Vagina (tissue), 2 donors: ENCODE measurements at regions not wholly inside any gene's neighbourhood (a gene's known extent, or its start where the extent isn't known, plus 50 kb on each side); places are given as distances from the start of the nearest gene placed in this dataset.

Experiments
- POLR2A ChIP-seq, 2 donors: fragments of 450-650 bp; IDR thresholded peaks; one replicate each; pipeline ENCODE4 v1.6.1; 2017; ENCODE audit warnings: antibody characterized with exemption in 2 of 2, mild to moderate bottlenecking in 2 of 2, moderate library complexity in 2 of 2
- TF ChIP-seq, protein P1 (sequence below), 3 experiments: fragments of 450-650 bp in 2 of 3; fragments of 200-600 bp in 1 of 3; sonication (generic) in 1 of 3; IDR thresholded peaks; one replicate each; pipeline ENCODE4 v1.5.1; 2017 to 2019; ENCODE audit warnings: antibody characterized with exemption in 3 of 3, mild to moderate bottlenecking in 2 of 3, moderate library complexity in 2 of 3

DNA sequence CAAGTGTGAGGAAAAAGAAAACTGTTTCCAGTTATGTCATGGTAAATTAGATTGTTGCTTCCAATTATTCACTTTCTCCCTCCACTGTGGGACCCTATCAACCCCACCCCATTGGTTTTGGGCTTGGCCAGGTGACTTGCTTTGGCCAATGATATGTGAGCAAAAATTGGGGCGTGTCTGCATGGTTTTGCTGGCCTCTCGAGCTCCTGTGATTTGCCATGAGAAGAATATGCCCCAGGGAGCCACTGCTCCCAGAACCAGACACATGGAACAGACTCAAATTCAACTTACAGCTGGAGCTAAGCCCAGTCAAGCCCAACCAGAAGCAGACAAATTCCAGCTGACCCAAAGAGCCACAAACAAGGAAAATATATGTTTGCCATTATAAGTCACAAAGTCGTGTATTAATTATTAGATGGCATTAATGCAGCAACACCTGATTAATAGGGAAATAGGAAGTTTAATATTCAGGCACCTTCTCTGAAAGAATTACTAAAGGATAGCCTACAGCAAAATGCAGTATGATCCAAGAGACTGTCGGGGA is 248.9 kb downstream of the ANAPC1 start:
- TF ChIP-seq, protein P1, sequence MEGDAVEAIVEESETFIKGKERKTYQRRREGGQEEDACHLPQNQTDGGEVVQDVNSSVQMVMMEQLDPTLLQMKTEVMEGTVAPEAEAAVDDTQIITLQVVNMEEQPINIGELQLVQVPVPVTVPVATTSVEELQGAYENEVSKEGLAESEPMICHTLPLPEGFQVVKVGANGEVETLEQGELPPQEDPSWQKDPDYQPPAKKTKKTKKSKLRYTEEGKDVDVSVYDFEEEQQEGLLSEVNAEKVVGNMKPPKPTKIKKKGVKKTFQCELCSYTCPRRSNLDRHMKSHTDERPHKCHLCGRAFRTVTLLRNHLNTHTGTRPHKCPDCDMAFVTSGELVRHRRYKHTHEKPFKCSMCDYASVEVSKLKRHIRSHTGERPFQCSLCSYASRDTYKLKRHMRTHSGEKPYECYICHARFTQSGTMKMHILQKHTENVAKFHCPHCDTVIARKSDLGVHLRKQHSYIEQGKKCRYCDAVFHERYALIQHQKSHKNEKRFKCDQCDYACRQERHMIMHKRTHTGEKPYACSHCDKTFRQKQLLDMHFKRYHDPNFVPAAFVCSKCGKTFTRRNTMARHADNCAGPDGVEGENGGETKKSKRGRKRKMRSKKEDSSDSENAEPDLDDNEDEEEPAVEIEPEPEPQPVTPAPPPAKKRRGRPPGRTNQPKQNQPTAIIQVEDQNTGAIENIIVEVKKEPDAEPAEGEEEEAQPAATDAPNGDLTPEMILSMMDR (IDR thresholded peaks at IDR 0.05) = no peak
- no peak for TF ChIP-seq POLR2A (IDR thresholded peaks at IDR 0.05)
